HS-5 (cell line): ENCODE measurements at regions not wholly inside any gene's neighbourhood (a gene's known extent, or its start where the extent isn't known, plus 50 kb on each side); places are given as distances from the start of the nearest gene placed in this dataset.

Experiments
- DNase-seq: peaks from one replicate; pipeline ENCODE4 v3.0.0-alpha.2; 2012; ENCODE audit warnings: low read depth

GRCh38 chr1:228920831-228921230 lies 185.6 kb downstream of the RHOU start:
- no peak for DNase-seq

- DNase-seq = no peak
Measured at GRCh38 chr1:228921481-228921880, 186.2 kb downstream of the RHOU start.

- no peak for DNase-seq
Measured at GRCh38 chr1:228922722-228923376, 187.6 kb downstream of the RHOU start.

- DNase-seq = no peak
Measured at GRCh38 chr1:228923973-228924686, 188.9 kb downstream of the RHOU start.

GRCh38 chr1:228925691-228926090 lies 190.4 kb downstream of the RHOU start:
- DNase-seq = no peak

GRCh38 chr1:228927421-228927820 lies 192.1 kb downstream of the RHOU start:
- DNase-seq = no peak

- DNase-seq = no peak
Measured at GRCh38 chr1:228927946-228928898, 192.9 kb downstream of the RHOU start.

GRCh38 chr1:228929476-228930027 lies 194.3 kb downstream of the RHOU start:
- DNase-seq = no peak

- DNase-seq = no peak
Measured at GRCh38 chr1:228930479-228930957, 195.2 kb downstream of the RHOU start.

GRCh38 chr1:228933753-228934152 lies 198.5 kb downstream of the RHOU start:
- DNase-seq = no peak

- no peak for DNase-seq
Measured at GRCh38 chr1:228935198-228935663, 200.0 kb downstream of the RHOU start.

GRCh38 chr1:228935855-228936727 lies 200.8 kb downstream of the RHOU start:
- no peak for DNase-seq

GRCh38 chr1:228936881-228937280 lies 201.6 kb downstream of the RHOU start:
- no peak for DNase-seq

- no peak for DNase-seq
Measured at GRCh38 chr1:228937351-228937750, 202.1 kb downstream of the RHOU start.

GRCh38 chr1:228937851-228938536 lies 202.7 kb downstream of the RHOU start:
- DNase-seq = no peak

GRCh38 chr1:228938537-228938901 lies 203.2 kb downstream of the RHOU start:
- no peak for DNase-seq

- no peak for DNase-seq
Measured at GRCh38 chr1:228939001-228939691, 203.9 kb downstream of the RHOU start.

- DNase-seq = no peak
Measured at GRCh38 chr1:228939881-228940392, 204.7 kb downstream of the RHOU start.

- DNase-seq = no peak
Measured at GRCh38 chr1:228940526-228940925, 205.2 kb downstream of the RHOU start.

GRCh38 chr1:228940926-228941325 lies 205.6 kb downstream of the RHOU start:
- DNase-seq = no peak
